ENCODE measurements at regions not wholly inside any gene's neighbourhood (a gene's known extent, or its start where the extent isn't known, plus 50 kb on each side); places are given as distances from the start of the nearest gene placed in this dataset.
"Not testable (repeated sequence)": the region's sequence is repeated elsewhere in the genome, so short reads cannot be mapped to it uniquely, and the experiment has no call there.

- no peak for DNase-seq
These were observed 103.1 kb upstream of the LSM6 start for GRCh38 chr4:146072376-146072775.

- no peak for DNase-seq
These were observed 104.1 kb upstream of the LSM6 start for GRCh38 chr4:146071390-146071789.

- DNase-seq, result no peak
These were observed 112.4 kb upstream of the LSM6 start for GRCh38 chr4:146063143-146063542.

- DNase-seq, result no peak
These were observed 113.2 kb upstream of the LSM6 start for GRCh38 chr4:146062340-146062739.

GRCh38 chr4:146061610-146062334 lies 113.7 kb upstream of the LSM6 start:
- DNase-seq, result no peak

- DNase-seq, result no peak
These were observed 115.7 kb upstream of the LSM6 start for GRCh38 chr4:146059865-146060264.

- DNase-seq, result no peak
These were observed 116.4 kb upstream of the LSM6 start for GRCh38 chr4:146059151-146059550.

GRCh38 chr4:146058531-146058930 lies 117.0 kb upstream of the LSM6 start:
- DNase-seq, result no peak

GRCh38 chr4:146054676-146055075 lies 116.1 kb upstream of the ZNF827 start:
- DNase-seq, result no peak

- no peak for DNase-seq
These were observed 115.3 kb upstream of the ZNF827 start for GRCh38 chr4:146053891-146054290.

- no peak for DNase-seq
These were observed 113.2 kb upstream of the ZNF827 start for GRCh38 chr4:146051728-146052391.

- no peak for DNase-seq
These were observed 112.6 kb upstream of the ZNF827 start for GRCh38 chr4:146051223-146051622.

- no peak for DNase-seq
These were observed 111.2 kb upstream of the ZNF827 start for GRCh38 chr4:146049802-146050201.

- not testable (repeated sequence) for DNase-seq
These were observed 109.1 kb upstream of the ZNF827 start for GRCh38 chr4:146047768-146048167.

GRCh38 chr4:146041139-146042004 lies 102.7 kb upstream of the ZNF827 start:
- DNase-seq, result no peak

GRCh38 chr4:146040623-146041022 lies 102.0 kb upstream of the ZNF827 start:
- no peak for DNase-seq

GRCh38 chr4:146033149-146033548 lies 94.5 kb upstream of the ZNF827 start:
- DNase-seq, result no peak

GRCh38 chr4:146032234-146032860 lies 93.7 kb upstream of the ZNF827 start:
- no peak for DNase-seq

GRCh38 chr4:146029939-146030710 lies 91.5 kb upstream of the ZNF827 start:
- DNase-seq, result peak in 1 of 2 donors; percentile 1

- no peak for DNase-seq
These were observed 90.5 kb upstream of the ZNF827 start for GRCh38 chr4:146029147-146029546.

GRCh38 chr4:146027761-146028160 lies 89.1 kb upstream of the ZNF827 start:
- no peak for DNase-seq

- DNase-seq, result no peak
These were observed 84.8 kb upstream of the ZNF827 start for GRCh38 chr4:146023334-146023967.

Data from stimulated activated CD4-positive, alpha-beta T cell treated with anti-CD3 and anti-CD28 coated beads, Interleukin-2, amount 100 ng/mL, for 48 hours (primary cell).